ENCODE measurements at regions not wholly inside any gene's neighbourhood (a gene's known extent, or its start where the extent isn't known, plus 50 kb on each side); places are given as distances from the start of the nearest gene placed in this dataset.

GRCh38 chr21:35297665-35298064 is 248.6 kb upstream of the RUNX1 start:
- no peak for TF ChIP-seq CTCF (IDR thresholded peaks at IDR 0.05; ENCODE audit: insufficient read depth, low read length)
- no peak for TF ChIP-seq POLR2AphosphoS5 (IDR thresholded peaks at IDR 0.05; ENCODE audit: low read depth)

All from HL-60 (cell line).